WTC11 (cell line): ENCODE measurements at regions not wholly inside any gene's neighbourhood (a gene's known extent, or its start where the extent isn't known, plus 50 kb on each side); places are given as distances from the start of the nearest gene placed in this dataset.

Experiments used
- ATAC-seq: fragments of 200-7000 bp; cut with Tn5 transposase; 2 replicates; pipeline ENCODE4 v1.10.0; 2021; ENCODE audit warnings: mild to moderate bottlenecking, moderate library complexity
- CTCF ChIA-PET: fragments of 300-600 bp; sonication (Branson Sonifier 250); formaldehyde crosslinking; loops from one replicate; lab custom pipeline; 2021; ENCODE audit warnings: antibody characterized with exemption; lab: Charles Lee
- POLR2A ChIA-PET: fragments of 350-600 bp; sonication (Branson Sonifier 250); formaldehyde crosslinking; loops from one replicate; lab custom pipeline; 2021; ENCODE audit warnings: antibody characterized with exemption; lab: Charles Lee
- DNase-seq: peaks from one replicate; pipeline ENCODE4 v3.0.0; 2021; ENCODE audit warnings: low spot score
- H3K27ac Mint-ChIP-seq: 2 replicates; pipeline ENCODE4 v1.8.0; 2021; ENCODE audit warnings: mixed read lengths
- H3K27me3 Mint-ChIP-seq: 2 replicates; pipeline ENCODE4 v1.8.0; 2021; ENCODE audit warnings: low read depth, mild to moderate bottlenecking, moderate library complexity, mixed read lengths
- H3K36me3 Mint-ChIP-seq: 2 replicates; pipeline ENCODE4 v1.8.0; 2021; ENCODE audit warnings: mixed read lengths
- H3K4me1 Mint-ChIP-seq: 2 replicates; pipeline ENCODE4 v1.8.0; 2022; ENCODE audit warnings: mixed read lengths
- H3K4me3 Mint-ChIP-seq: 2 replicates; pipeline ENCODE4 v1.8.0; 2021; ENCODE audit warnings: mild to moderate bottlenecking, moderate library complexity, mixed read lengths
- H3K9me3 Mint-ChIP-seq: 2 replicates; pipeline ENCODE4 v1.8.0; 2021; ENCODE audit warnings: mixed read lengths
- EMX1 ChIP-seq: fragments of 250-450 bp; sonication (Bioruptor Pico); IDR thresholded peaks from 2 replicates; pipeline ENCODE4 v1.8.0; 2021; ENCODE audit warnings: mild to moderate bottlenecking
- FOXP1 ChIP-seq: sonication (generic); formaldehyde crosslinking; IDR thresholded peaks from 2 replicates; pipeline ENCODE4 v1.8.0; 2022; ENCODE audit warnings: missing genetic modification reagents, mild to moderate bottlenecking, moderate library complexity, borderline replicate concordance
- GTF2I ChIP-seq: fragments of 250-450 bp; sonication (Bioruptor Pico); conservative IDR thresholded peaks from 2 replicates; pipeline ENCODE4 v1.4.0; 2021; ENCODE audit warnings: mild to moderate bottlenecking
- JUN ChIP-seq: sonication (generic); formaldehyde crosslinking; IDR thresholded peaks from 2 replicates; pipeline ENCODE4 v1.8.0; 2023; ENCODE audit warnings: mild to moderate bottlenecking, missing genetic modification reagents
- MLX ChIP-seq: sonication (generic); formaldehyde crosslinking; IDR thresholded peaks from 2 replicates; pipeline ENCODE4 v1.8.1; 2023; ENCODE audit warnings: mild to moderate bottlenecking, missing genetic modification reagents, moderate library complexity
- NR3C1 ChIP-seq: sonication (generic); formaldehyde crosslinking; conservative IDR thresholded peaks from 2 replicates; pipeline ENCODE4 v1.8.1; 2023; ENCODE audit warnings: low read depth, mild to moderate bottlenecking, missing genetic modification reagents
- PREB ChIP-seq: sonication (generic); formaldehyde crosslinking; IDR thresholded peaks from 2 replicates; pipeline ENCODE4 v1.8.1; 2022; ENCODE audit warnings: mild to moderate bottlenecking, missing genetic modification reagents, moderate library complexity, borderline replicate concordance
- RELA ChIP-seq: sonication (generic); formaldehyde crosslinking; IDR thresholded peaks from 2 replicates; pipeline ENCODE4 v1.8.1; 2022; ENCODE audit warnings: missing genetic modification reagents, mild to moderate bottlenecking, borderline replicate concordance
- SMAD4 ChIP-seq: sonication (generic); formaldehyde crosslinking; IDR thresholded peaks from 2 replicates; pipeline ENCODE4 v1.8.0; 2022; ENCODE audit warnings: mild to moderate bottlenecking, missing genetic modification reagents
- ZNF138 ChIP-seq: sonication (generic); formaldehyde crosslinking; conservative IDR thresholded peaks from 2 replicates; pipeline ENCODE4 v1.8.1; 2022; ENCODE audit warnings: mild to moderate bottlenecking, moderate library complexity, missing genetic modification reagents
- ZNF281 ChIP-seq: sonication (generic); formaldehyde crosslinking; IDR thresholded peaks from 2 replicates; pipeline ENCODE4 v1.8.0; 2023; ENCODE audit warnings: mild to moderate bottlenecking, missing genetic modification reagents
- ZNF396 ChIP-seq: fragments of 250-450 bp; sonication (Bioruptor Pico); IDR thresholded peaks from 2 replicates; pipeline ENCODE4 v1.8.0; 2021; ENCODE audit warnings: mild to moderate bottlenecking, moderate library complexity, borderline replicate concordance
- ZNF423 ChIP-seq: fragments of 250-450 bp; sonication (Bioruptor Pico); IDR thresholded peaks from 2 replicates; pipeline ENCODE4 v2.1.2; 2022; ENCODE audit warnings: mild to moderate bottlenecking, moderate library complexity
- TF ChIP-seq, protein P1 (sequence below): sonication (generic); formaldehyde crosslinking; IDR thresholded peaks from 2 replicates; pipeline ENCODE4 v1.8.1; 2022; ENCODE audit warnings: low read depth, missing genetic modification reagents, borderline replicate concordance
- TF ChIP-seq, protein P2 (sequence below): fragments of 250-450 bp; sonication (Bioruptor Pico); IDR thresholded peaks from 2 replicates; pipeline ENCODE4 v1.9.0; 2021; ENCODE audit warnings: mild to moderate bottlenecking
- TF ChIP-seq, protein P3 (sequence below): sonication (generic); formaldehyde crosslinking; conservative IDR thresholded peaks from 2 replicates; pipeline ENCODE4 v1.8.1; 2022; ENCODE audit warnings: mild to moderate bottlenecking, missing genetic modification reagents
- TF ChIP-seq, protein P4 (sequence below): fragments of 250-450 bp; sonication (Bioruptor Pico); IDR thresholded peaks from 2 replicates; pipeline ENCODE4 v1.9.0; 2021; ENCODE audit warnings: mild to moderate bottlenecking

DNA sequence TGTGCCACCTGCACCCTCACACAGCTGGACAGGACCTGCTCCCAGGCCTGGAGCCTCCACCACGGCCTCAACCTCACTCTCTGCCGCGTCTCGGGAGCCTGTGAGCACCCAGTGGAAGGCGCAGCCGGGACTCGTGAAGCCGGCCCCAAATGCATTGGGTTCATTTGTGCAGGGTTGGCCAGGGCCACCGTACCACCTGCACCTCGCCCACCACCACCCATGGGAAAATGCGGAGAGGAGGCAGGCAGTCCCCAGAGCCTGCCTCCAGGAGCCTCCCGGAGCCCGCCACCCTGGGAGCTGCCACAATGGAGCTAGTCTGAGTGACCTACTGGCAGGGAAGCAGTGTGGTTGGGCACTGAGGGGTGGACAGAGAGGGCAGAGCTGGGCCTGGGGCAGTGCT is 62.5 kb upstream of the HRH1 start (continued):
- TF ChIP-seq PREB (CRISPR knock-in tag), result no peak

DNA sequence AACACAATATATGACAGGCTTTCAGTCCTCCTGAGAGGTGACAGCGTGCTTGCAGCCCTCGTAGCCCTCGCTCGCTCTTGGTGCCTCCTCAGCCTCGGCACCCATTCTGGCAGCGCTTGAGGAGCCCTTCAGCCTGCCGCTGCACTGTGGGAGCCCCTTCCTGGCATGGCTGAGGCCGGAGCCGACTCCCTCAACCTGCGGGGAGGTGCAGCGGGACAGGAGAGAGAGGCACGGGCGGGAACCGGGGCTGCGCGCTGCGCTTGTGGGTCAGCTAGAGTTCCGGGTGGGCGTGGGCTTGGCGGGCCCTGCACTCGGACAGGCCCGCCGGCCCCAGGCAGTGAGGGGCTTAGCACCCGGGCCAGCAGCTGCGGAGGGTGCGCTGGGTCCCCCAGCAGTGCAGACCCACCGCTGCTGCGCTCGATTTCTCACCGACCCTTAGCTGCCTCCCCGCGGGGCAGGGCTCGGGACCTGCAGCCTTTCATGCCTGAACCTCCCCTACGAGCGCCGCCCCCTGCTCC is 60.4 kb upstream of the HRH1 start:
- no peak for ATAC-seq
- Mint-ChIP-seq H3K4me1 (peaks cover 6% of the 10 kb centered on the region; the same call in 1 of the 2 replicates), H3K9me3 (peaks cover 13% of the 10 kb centered on the region), H3K27ac (no peak overlapping the region), H3K4me3 (no peak overlapping the region), H3K36me3 (no peaks in the 10 kb centered on the region), H3K27me3 (peaks cover 7% of the 10 kb centered on the region)
- CTCF ChIA-PET, result no interaction called here
- no peak for DNase-seq
- POLR2A ChIA-PET, result no interaction called here
- TF ChIP-seq, protein P1, sequence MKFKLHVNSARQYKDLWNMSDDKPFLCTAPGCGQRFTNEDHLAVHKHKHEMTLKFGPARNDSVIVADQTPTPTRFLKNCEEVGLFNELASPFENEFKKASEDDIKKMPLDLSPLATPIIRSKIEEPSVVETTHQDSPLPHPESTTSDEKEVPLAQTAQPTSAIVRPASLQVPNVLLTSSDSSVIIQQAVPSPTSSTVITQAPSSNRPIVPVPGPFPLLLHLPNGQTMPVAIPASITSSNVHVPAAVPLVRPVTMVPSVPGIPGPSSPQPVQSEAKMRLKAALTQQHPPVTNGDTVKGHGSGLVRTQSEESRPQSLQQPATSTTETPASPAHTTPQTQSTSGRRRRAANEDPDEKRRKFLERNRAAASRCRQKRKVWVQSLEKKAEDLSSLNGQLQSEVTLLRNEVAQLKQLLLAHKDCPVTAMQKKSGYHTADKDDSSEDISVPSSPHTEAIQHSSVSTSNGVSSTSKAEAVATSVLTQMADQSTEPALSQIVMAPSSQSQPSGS (CRISPR knock-in tag), result no peak
- TF ChIP-seq GTF2I (CRISPR knock-in tag) (no peak), EMX1 (CRISPR knock-in tag) (no peak), JUN (CRISPR knock-in tag) (no peak), ZNF138 (no peak), FOXP1 (CRISPR knock-in tag) (no peak), ZNF423 (CRISPR knock-in tag) (no peak), ZNF396 (no peak), ZNF281 (no peak), SMAD4 (no peak), RELA (CRISPR knock-in tag) (no peak), MLX (no peak), NR3C1 (CRISPR knock-in tag) (no peak)
- TF ChIP-seq, protein P2, sequence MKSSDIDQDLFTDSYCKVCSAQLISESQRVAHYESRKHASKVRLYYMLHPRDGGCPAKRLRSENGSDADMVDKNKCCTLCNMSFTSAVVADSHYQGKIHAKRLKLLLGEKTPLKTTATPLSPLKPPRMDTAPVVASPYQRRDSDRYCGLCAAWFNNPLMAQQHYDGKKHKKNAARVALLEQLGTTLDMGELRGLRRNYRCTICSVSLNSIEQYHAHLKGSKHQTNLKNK (CRISPR knock-in tag), result no peak
- TF ChIP-seq, protein P3, sequence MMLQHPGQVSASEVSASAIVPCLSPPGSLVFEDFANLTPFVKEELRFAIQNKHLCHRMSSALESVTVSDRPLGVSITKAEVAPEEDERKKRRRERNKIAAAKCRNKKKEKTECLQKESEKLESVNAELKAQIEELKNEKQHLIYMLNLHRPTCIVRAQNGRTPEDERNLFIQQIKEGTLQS (CRISPR knock-in tag), result no peak
- TF ChIP-seq, protein P4, sequence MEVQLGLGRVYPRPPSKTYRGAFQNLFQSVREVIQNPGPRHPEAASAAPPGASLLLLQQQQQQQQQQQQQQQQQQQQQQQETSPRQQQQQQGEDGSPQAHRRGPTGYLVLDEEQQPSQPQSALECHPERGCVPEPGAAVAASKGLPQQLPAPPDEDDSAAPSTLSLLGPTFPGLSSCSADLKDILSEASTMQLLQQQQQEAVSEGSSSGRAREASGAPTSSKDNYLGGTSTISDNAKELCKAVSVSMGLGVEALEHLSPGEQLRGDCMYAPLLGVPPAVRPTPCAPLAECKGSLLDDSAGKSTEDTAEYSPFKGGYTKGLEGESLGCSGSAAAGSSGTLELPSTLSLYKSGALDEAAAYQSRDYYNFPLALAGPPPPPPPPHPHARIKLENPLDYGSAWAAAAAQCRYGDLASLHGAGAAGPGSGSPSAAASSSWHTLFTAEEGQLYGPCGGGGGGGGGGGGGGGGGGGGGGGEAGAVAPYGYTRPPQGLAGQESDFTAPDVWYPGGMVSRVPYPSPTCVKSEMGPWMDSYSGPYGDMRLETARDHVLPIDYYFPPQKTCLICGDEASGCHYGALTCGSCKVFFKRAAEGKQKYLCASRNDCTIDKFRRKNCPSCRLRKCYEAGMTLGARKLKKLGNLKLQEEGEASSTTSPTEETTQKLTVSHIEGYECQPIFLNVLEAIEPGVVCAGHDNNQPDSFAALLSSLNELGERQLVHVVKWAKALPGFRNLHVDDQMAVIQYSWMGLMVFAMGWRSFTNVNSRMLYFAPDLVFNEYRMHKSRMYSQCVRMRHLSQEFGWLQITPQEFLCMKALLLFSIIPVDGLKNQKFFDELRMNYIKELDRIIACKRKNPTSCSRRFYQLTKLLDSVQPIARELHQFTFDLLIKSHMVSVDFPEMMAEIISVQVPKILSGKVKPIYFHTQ (CRISPR knock-in tag), result no peak
